ENCODE measurements at regions not wholly inside any gene's neighbourhood (a gene's known extent, or its start where the extent isn't known, plus 50 kb on each side); places are given as distances from the start of the nearest gene placed in this dataset.

GRCh38 chr2:18105929-18106328, 227.5 kb downstream of the KCNS3 start:
- H3K27me3 Mint-ChIP-seq: peaks cover 9% of the 10 kb centered on the region
- CTCF ChIA-PET: no interaction called here
- H3K4me1 Mint-ChIP-seq: no peaks in the 10 kb centered on the region
- no peak overlapping the region for H3K4me3 Mint-ChIP-seq
- DNase-seq (no peak), ATAC-seq (ENCODE audit: low read depth) (no peak)
- POLR2A ChIA-PET: no interaction called here
- no peak for TF ChIP-seq CTCF (IDR thresholded peaks at IDR 0.05)
- no peak overlapping the region for H3K27ac Mint-ChIP-seq
- no peaks in the 10 kb centered on the region for H3K36me3 Mint-ChIP-seq (ENCODE audit: low read depth)
- intact Hi-C loops (cut with micrococcal nuclease): no loop called here
- no peaks in the 10 kb centered on the region for H3K9me3 Mint-ChIP-seq

DNA sequence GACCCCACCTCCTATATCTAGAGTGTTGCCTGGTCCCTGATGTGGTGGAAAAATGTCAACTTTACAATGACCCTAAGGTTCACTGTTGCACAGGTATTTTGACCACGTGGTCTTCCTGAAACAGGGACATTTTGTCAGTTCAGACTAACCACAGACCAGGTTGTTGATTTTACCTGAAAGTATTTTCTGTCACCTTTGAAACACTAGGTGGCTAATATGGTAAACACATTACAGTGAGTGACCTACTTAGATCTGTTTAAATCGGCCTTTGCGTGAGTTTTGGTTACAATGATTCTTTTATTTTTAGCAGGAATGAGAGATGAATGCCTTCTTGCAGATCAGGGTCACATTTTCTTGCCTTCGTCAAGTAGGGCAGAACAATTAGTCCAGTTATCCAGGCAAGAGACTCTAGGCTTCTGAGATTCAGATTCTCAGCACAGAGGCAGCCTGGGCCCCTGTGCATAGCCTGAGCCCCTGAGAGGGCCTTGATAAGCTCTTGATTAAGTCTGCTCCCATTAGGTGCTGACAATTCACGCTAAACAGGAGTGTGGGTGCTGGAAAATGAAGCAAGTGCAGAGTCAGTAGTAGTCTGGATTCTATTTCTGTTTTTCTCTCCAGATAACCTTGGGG, 226.2 kb downstream of the KCNS3 start:
- DNase-seq (no peak), ATAC-seq (ENCODE audit: low read depth) (no peak)
- Mint-ChIP-seq H3K27ac (no peak overlapping the region), H3K27me3 (peaks cover 9% of the 10 kb centered on the region), H3K4me3 (no peak overlapping the region), H3K4me1 (no peaks in the 10 kb centered on the region), H3K36me3 (ENCODE audit: low read depth) (no peaks in the 10 kb centered on the region), H3K9me3 (no peaks in the 10 kb centered on the region)
- CTCF ChIA-PET: no interaction called here
- POLR2A ChIA-PET: no interaction called here
- no peak for TF ChIP-seq CTCF (IDR thresholded peaks at IDR 0.05)
- intact Hi-C loops (cut with micrococcal nuclease): no loop called here

- no peak for ATAC-seq (ENCODE audit: low read depth)
- no peak for DNase-seq
- Mint-ChIP-seq H3K4me1 (no peaks in the 10 kb centered on the region), H3K4me3 (no peak overlapping the region), H3K9me3 (no peaks in the 10 kb centered on the region), H3K27me3 (peaks cover 4% of the 10 kb centered on the region), H3K27ac (no peak overlapping the region), H3K36me3 (ENCODE audit: low read depth) (no peaks in the 10 kb centered on the region)
- intact Hi-C loops (cut with micrococcal nuclease): no loop called here
- CTCF ChIA-PET: no interaction called here
- POLR2A ChIA-PET: no interaction called here
- TF ChIP-seq CTCF (IDR thresholded peaks at IDR 0.05): no peak
Observed at GRCh38 chr2:18096836-18097405, 218.5 kb downstream of the KCNS3 start.

DNA sequence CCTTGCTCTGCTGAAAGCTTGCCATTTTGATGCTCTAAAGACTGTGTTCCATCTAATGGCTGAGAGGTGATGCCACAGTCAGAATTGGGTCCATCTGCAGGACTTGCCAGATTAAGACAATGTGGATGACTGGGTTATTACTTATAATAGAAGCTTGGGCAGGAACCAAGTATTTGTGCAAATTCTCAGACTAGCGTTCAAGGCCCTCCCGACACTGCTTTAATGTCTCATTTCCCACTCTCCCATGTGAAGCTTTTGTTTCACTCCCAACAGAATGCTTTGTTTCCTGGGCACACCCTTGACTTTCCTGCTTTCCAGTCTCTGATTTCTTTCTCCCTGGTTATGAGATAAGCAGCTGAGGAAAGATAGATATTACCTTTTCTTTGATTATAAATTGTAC, 215.8 kb downstream of the KCNS3 start:
- no peak for TF ChIP-seq CTCF (IDR thresholded peaks at IDR 0.05)
- no peaks in the 10 kb centered on the region for H3K36me3 Mint-ChIP-seq (ENCODE audit: low read depth)
- no peak overlapping the region for H3K27ac Mint-ChIP-seq
- peaks cover 6% of the 10 kb centered on the region for H3K27me3 Mint-ChIP-seq
- CTCF ChIA-PET: no interaction called here
- POLR2A ChIA-PET: no interaction called here
- H3K4me1 Mint-ChIP-seq: no peaks in the 10 kb centered on the region
- H3K9me3 Mint-ChIP-seq: no peaks in the 10 kb centered on the region
- H3K4me3 Mint-ChIP-seq: no peak overlapping the region
- intact Hi-C loops (cut with micrococcal nuclease): no loop called here
- DNase-seq: no peak
- no peak for ATAC-seq (ENCODE audit: low read depth)

DNA sequence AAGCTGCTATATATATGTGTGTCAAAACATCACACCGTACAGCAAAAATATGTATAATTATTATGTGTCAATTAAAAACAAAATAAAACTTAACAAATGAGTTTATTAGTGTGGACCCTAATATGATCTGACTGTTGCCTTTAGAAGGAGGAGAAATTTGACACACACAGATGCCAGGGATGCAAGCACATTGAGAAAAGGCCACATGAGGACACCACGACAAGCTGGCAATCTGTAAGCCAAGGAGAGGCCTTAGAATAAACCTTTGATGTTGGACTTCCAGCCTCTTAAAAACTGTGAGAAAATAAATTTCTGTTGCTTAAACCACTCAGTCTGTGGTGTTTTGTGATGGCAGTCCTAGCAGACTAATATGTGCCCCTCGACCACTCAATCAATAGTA, 214.7 kb downstream of the KCNS3 start:
- Mint-ChIP-seq H3K27me3 (peaks cover 6% of the 10 kb centered on the region), H3K9me3 (no peaks in the 10 kb centered on the region), H3K4me1 (no peaks in the 10 kb centered on the region), H3K4me3 (no peak overlapping the region), H3K36me3 (ENCODE audit: low read depth) (no peaks in the 10 kb centered on the region), H3K27ac (no peak overlapping the region)
- ATAC-seq (ENCODE audit: low read depth) (no peak), DNase-seq (no peak)
- POLR2A ChIA-PET: no interaction called here
- TF ChIP-seq CTCF (IDR thresholded peaks at IDR 0.05): no peak
- intact Hi-C loops (cut with micrococcal nuclease): no loop called here
- CTCF ChIA-PET: no interaction called here

All from activated B cell treated with CpG ODN at 0.5 μM for 24 hours (primary cell).